Neuronal stem cell (in vitro differentiated cells): ENCODE measurements at regions not wholly inside any gene's neighbourhood (a gene's known extent, or its start where the extent isn't known, plus 50 kb on each side); places are given as distances from the start of the nearest gene placed in this dataset.
"Not testable (repeated sequence)": the region's sequence is repeated elsewhere in the genome, so short reads cannot be mapped to it uniquely, and the experiment has no call there.

Source experiments
- DNase-seq: peaks from one replicate; pipeline ENCODE4 v3.0.0-alpha.2; 2013; ENCODE audit warnings: low spot score
- H2AFZ ChIP-seq: one replicate; pipeline ENCODE4 v1.6.1; 2013; ENCODE audit warnings: mild to moderate bottlenecking, low read length, inconsistent platforms
- H2AK5ac ChIP-seq: 2 replicates; pipeline ENCODE4 v1.6.1; 2013; ENCODE audit warnings: low read depth, mild to moderate bottlenecking, inconsistent platforms, low read length, moderate library complexity, mixed read lengths
- H2BK120ac ChIP-seq: 2 replicates; pipeline ENCODE4 v1.6.1; 2013; ENCODE audit warnings: low read depth, mild to moderate bottlenecking, inconsistent platforms, low read length, moderate library complexity, mixed read lengths
- H2BK12ac ChIP-seq: one replicate; pipeline ENCODE4 v1.6.1; 2013; ENCODE audit warnings: low read length, inconsistent platforms
- H2BK15ac ChIP-seq: 2 replicates; pipeline ENCODE4 v1.6.1; 2013; ENCODE audit warnings: mild to moderate bottlenecking, low read length, inconsistent platforms, mixed read lengths
- H2BK5ac ChIP-seq: one replicate; pipeline ENCODE4 v1.6.1; 2013; ENCODE audit warnings: inconsistent platforms, mild to moderate bottlenecking, low read length, moderate library complexity
- H3K14ac ChIP-seq: one replicate; pipeline ENCODE4 v1.6.1; 2013; ENCODE audit warnings: low read length, inconsistent platforms
- H3K18ac ChIP-seq: 2 replicates; pipeline ENCODE4 v1.6.1; 2013; ENCODE audit warnings: low read length, inconsistent platforms
- H3K23ac ChIP-seq: 2 replicates; pipeline ENCODE4 v1.6.1; 2013; ENCODE audit warnings: low read depth, mild to moderate bottlenecking, mixed read lengths, low read length, inconsistent platforms; ENCODE audit not compliant: poor library complexity
- H3K27ac ChIP-seq: replicated peaks from 3 replicates; pipeline ENCODE4 v1.5.1; 2013; ENCODE audit warnings: low read length, inconsistent platforms
- H3K27me3 ChIP-seq, 3 experiments: 2 replicates each; pipeline ENCODE4 v1.6.1; 2013; ENCODE audit warnings: low read length in 3 of 3, mild to moderate bottlenecking in 2 of 3, inconsistent platforms in 1 of 3, low read depth in 1 of 3, mixed read lengths in 1 of 3, moderate library complexity in 1 of 3; ENCODE audit not compliant: control insufficient read depth in 3 of 3, insufficient read depth in 3 of 3
- H3K36me3 ChIP-seq, 2 donors: replicated peaks in 1 of 2; 2 replicates each; pipeline ENCODE4 v1.6.1; 2013; ENCODE audit warnings: low read length in 2 of 2; ENCODE audit not compliant: control insufficient read depth in 2 of 2, insufficient read depth in 2 of 2
- H3K4ac ChIP-seq: 2 replicates; pipeline ENCODE4 v1.6.1; 2013; ENCODE audit warnings: inconsistent platforms, mild to moderate bottlenecking, low read length, moderate library complexity
- H3K4me1 ChIP-seq, 2 donors: 1 replicate in 1 of 2; 2 replicates in 1 of 2; pipeline ENCODE4 v1.6.1; 2013; ENCODE audit warnings: low read length in 2 of 2, low read depth in 1 of 2; ENCODE audit not compliant: control insufficient read depth in 2 of 2, insufficient read depth in 1 of 2
- H3K4me2 ChIP-seq: one replicate; pipeline ENCODE4 v1.6.1; 2013; ENCODE audit warnings: mild to moderate bottlenecking, low read length, inconsistent platforms; ENCODE audit not compliant: insufficient read depth, poor library complexity, severe bottlenecking
- H3K4me3 ChIP-seq, 2 donors: 2 replicates each; pipeline ENCODE4 v1.5.1; 2013; ENCODE audit warnings: low read length in 2 of 2, mild to moderate bottlenecking in 2 of 2, inconsistent platforms in 1 of 2, moderate library complexity in 1 of 2
- H3K79me1 ChIP-seq: one replicate; pipeline ENCODE4 v1.6.1; 2013; ENCODE audit warnings: low read depth, mild to moderate bottlenecking, inconsistent platforms, low read length, moderate library complexity
- H3K9ac ChIP-seq: one replicate; pipeline ENCODE4 v1.6.1; 2013; ENCODE audit warnings: mild to moderate bottlenecking, low read depth, low read length, inconsistent platforms; ENCODE audit not compliant: poor library complexity
- H3K9me3 ChIP-seq, 2 donors: replicated peaks in 1 of 2; 2 replicates each; pipeline versions ENCODE3 to v1.6.1; 2013; ENCODE audit warnings: low read length in 2 of 2, mild to moderate bottlenecking in 2 of 2, inconsistent platforms in 1 of 2, low read depth in 1 of 2, mixed read lengths in 1 of 2, moderate library complexity in 1 of 2; ENCODE audit not compliant: control insufficient read depth in 2 of 2, insufficient read depth in 1 of 2
- H4K8ac ChIP-seq: one replicate; pipeline ENCODE4 v1.6.1; 2013; ENCODE audit warnings: low read depth, mild to moderate bottlenecking, inconsistent platforms, low read length, moderate library complexity
- H4K91ac ChIP-seq: one replicate; pipeline ENCODE4 v1.6.1; 2013; ENCODE audit warnings: low read length, low read depth, mild to moderate bottlenecking, inconsistent platforms; ENCODE audit not compliant: poor library complexity
- WGBS, 2 donors: extraction: QIAGEN DNeasy Blood & Tissue Kit; methylation state at CpG; one replicate each; pipeline ENCODE4 v1.1.7; 2013; ENCODE audit warnings: missing lambda C conversion rate in 2 of 2, mixed read lengths in 1 of 2; ENCODE audit not compliant: insufficient read length in 2 of 2, insufficient replicate concordance in 1 of 2; ENCODE audit errors: extremely low coverage in 2 of 2; 5-methylcytosine and 5-hydroxymethylcytosine counted together

- not testable (repeated sequence) for H3K4me2 ChIP-seq, DNase-seq, H3K4me1 ChIP-seq, H2AK5ac ChIP-seq, H3K79me1 ChIP-seq, H3K9me3 ChIP-seq, H3K36me3 ChIP-seq, H3K27ac ChIP-seq, H3K14ac ChIP-seq, H2BK12ac ChIP-seq, H3K27me3 ChIP-seq, H3K4ac ChIP-seq, H3K23ac ChIP-seq, H4K8ac ChIP-seq, H3K18ac ChIP-seq, H2BK5ac ChIP-seq, H2AFZ ChIP-seq, H3K9ac ChIP-seq, H2BK15ac ChIP-seq, H3K4me3 ChIP-seq, H2BK120ac ChIP-seq, H4K91ac ChIP-seq
- WGBS, 2 donors = no CpG with 5 or more reads among the region's 26 CpGs
These were observed 86.7 kb upstream of the CDCA7L start for GRCh38 chr7:22032356-22032755.

- H2BK15ac ChIP-seq, H3K27me3 ChIP-seq, H3K9ac ChIP-seq, H3K18ac ChIP-seq, H3K36me3 ChIP-seq, DNase-seq, H3K9me3 ChIP-seq, H3K4me2 ChIP-seq, H3K27ac ChIP-seq, H3K14ac ChIP-seq, H3K4ac ChIP-seq, H4K8ac ChIP-seq, H3K4me3 ChIP-seq, H2BK5ac ChIP-seq, H2BK120ac ChIP-seq, H4K91ac ChIP-seq, H3K23ac ChIP-seq, H2AFZ ChIP-seq, H3K4me1 ChIP-seq, H2BK12ac ChIP-seq, H2AK5ac ChIP-seq, H3K79me1 ChIP-seq: not testable (repeated sequence)
- no CpG with 5 or more reads among the region's 25 CpGs for WGBS, 2 donors
These were observed 83.0 kb upstream of the CDCA7L start for GRCh38 chr7:22028656-22029055.

DNA sequence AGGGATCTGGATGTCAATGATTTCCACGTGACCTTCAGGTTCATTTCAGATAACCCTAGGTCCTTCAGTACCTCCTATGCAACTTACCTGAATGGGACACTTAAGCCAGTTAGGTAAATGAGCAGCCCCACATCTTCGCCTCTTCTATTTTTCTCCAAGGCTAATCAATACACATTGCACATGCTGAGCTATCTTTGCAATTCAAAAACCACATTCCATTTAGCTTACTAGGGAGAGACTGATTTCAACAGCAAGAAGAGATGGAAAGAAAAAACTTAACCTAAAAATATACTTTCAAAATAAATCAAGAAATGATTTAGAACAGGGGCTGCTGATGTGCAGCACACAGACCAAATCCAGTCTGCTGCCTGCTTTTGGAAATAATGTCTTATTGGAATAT lies 81.8 kb upstream of the CDCA7L start:
- Histone ChIP-seq H2BK120ac (no peak overlapping the region), H3K14ac (no peak overlapping the region), H4K91ac (no peak overlapping the region), H2AFZ (no peak overlapping the region), H3K4me3 (no peak overlapping the region), H3K27me3 (no peaks in the 10 kb centered on the region), H2BK12ac (no peak overlapping the region), H2BK5ac (no peak overlapping the region), H3K9me3 (peaks cover 0 to 2% of the 10 kb centered on the region in 2 donors), H2BK15ac (no peak overlapping the region), H3K4me2 (no peak overlapping the region), H4K8ac (no peak overlapping the region), H3K79me1 (no peaks in the 10 kb centered on the region), H3K4ac (no peak overlapping the region), H3K27ac (no peak overlapping the region), H3K4me1 (no peaks in the 10 kb centered on the region), H3K18ac (no peak overlapping the region), H3K23ac (no peak overlapping the region), H3K36me3 (no peaks in the 10 kb centered on the region), H2AK5ac (no peak overlapping the region), H3K9ac (no peak overlapping the region)
- DNase-seq = no peak
- WGBS, 2 donors = no CpG with 5 or more reads among the region's 2 CpGs

DNA sequence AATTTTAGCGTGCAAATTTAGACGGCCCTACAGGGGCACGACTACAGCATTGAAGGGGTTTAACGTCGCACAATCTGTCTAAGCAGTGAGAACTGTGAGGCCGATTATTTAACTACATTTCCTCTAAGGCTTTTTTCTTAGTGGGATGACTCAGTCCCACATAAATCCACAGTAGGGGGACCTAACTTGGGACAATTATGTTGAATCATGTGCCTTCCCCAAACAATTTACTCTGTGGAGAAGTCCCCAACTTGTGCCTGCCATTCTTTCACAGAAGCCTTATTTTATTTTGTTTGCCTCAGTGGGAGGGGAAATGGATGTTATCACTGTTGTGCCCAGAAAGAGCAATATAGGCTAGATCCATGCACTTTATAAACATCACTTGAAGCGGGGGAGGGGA lies 80.3 kb upstream of the CDCA7L start:
- Histone ChIP-seq H3K23ac (no peak overlapping the region), H3K9ac (no peak overlapping the region), H2AK5ac (no peak overlapping the region), H4K8ac (no peak overlapping the region), H2AFZ (no peak overlapping the region), H3K79me1 (no peaks in the 10 kb centered on the region), H3K14ac (no peak overlapping the region), H3K4me2 (no peak overlapping the region), H3K4ac (no peak overlapping the region), H3K4me1 (no peaks in the 10 kb centered on the region), H3K4me3 (no peak overlapping the region), H2BK5ac (no peak overlapping the region), H3K18ac (no peak overlapping the region), H2BK15ac (no peak overlapping the region), H4K91ac (no peak overlapping the region), H3K27me3 (no peaks in the 10 kb centered on the region), H2BK120ac (no peak overlapping the region), H3K36me3 (no peaks in the 10 kb centered on the region), H3K9me3 (peaks cover 0 to 2% of the 10 kb centered on the region in 2 donors), H2BK12ac (no peak overlapping the region), H3K27ac (no peak overlapping the region)
- WGBS, 2 donors = no CpG with 5 or more reads among the region's 7 CpGs
- DNase-seq = no peak
